NCI-H1092 (cell line): ENCODE measurements at regions not wholly inside any gene's neighbourhood (a gene's known extent, or its start where the extent isn't known, plus 50 kb on each side); places are given as distances from the start of the nearest gene placed in this dataset.

Experiments
- DNase-seq: peaks from one replicate; lab custom pipeline; 2025; lab: John Stamatoyannopoulos, UW

DNA sequence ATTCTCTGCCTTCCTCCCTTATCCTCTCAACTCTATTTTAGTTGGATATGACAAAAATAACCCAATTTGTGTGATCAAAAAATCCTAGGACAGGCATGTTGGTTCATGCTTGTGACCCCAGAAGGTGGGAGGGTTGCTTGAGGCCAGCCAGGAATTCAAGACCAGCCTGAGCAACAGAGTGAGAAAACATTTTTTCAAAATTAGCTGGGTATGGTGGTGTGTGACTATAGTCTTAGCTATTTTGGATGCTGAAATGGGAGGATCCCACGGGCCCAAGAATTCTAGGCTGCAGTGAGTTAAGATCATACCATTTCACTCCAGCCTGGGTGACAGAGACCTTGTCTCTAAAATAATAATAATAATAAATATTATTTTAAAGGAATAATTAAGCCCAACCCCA, 1383.1 kb upstream of the ADGRL2 start:
- DNase-seq: no peak

DNA sequence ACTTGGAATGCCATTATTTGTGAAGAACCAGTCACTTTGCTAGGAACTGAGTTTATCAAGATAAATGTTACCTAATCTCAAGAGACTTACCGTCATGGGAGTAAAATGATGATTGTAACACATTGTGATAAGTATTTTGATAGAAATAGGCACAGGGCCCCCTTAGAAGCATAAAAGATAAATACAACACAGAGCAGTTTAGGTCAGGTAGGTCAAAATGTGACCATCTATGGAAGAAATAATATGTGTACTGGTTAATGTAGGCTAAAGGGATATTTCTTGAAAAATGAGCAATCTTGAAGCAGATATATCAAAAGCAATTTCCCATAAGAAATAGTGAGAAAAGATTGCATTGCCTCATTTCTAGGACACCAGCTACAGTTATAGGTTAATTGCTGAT, 1386.8 kb upstream of the ADGRL2 start:
- no peak for DNase-seq

DNA sequence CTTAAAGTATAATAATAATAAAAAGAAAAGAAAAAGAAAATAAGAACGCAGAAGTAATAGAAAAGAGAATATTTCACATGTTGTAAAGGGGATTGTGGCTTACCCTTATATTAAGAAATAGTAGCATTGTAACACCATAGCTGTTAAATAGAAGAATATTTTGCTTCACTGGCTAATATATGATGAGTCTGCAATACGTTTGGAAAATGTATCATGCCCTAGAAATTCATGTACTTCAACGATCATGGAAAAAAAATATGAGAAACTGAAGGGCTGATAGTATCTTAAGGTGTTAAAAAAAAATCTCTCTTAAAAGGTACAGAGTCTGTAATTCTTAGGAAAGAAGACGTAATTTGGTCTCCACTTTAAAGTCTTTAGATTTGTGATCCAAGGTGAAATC, 1390.5 kb upstream of the ADGRL2 start:
- no peak for DNase-seq

DNA sequence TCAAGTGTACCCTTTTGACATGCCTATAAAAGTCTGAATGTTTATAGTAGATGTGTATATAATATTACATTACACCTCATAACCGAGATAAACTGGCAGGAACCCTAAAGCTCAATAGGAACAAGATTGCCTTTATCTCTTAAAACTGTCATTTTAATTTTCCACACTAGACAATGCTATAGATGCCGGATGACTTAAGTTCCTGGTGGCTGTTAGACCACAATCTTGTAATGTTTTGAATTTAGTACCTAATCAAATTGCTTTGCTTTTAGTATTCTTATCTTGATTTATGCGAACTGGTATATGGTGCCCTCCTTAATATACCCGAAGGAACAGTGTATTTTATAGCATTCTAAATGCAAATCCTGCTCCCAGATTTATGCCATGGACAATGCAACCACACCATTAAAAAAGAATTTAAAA, 1397.0 kb upstream of the ADGRL4 start:
- DNase-seq: no peak

DNA sequence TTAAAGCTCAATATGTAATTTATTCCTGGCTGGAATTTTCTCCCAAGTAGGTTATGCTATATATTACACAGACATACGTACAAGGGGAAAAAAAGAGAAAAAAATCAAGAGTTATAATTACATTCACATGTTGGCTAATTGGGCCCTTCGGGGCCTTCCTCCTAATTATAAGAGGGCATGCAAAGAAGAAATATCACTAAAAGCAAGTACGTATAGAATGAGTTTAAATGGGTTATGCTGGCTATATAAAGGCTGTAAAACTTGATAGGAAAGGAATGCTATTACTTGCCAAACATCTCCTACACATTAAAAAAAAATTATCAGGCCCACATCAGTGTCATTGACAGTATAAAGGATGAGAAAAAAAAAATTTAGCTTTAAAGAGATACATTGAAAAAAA, 1396.1 kb upstream of the ADGRL4 start:
- DNase-seq: no peak

DNA sequence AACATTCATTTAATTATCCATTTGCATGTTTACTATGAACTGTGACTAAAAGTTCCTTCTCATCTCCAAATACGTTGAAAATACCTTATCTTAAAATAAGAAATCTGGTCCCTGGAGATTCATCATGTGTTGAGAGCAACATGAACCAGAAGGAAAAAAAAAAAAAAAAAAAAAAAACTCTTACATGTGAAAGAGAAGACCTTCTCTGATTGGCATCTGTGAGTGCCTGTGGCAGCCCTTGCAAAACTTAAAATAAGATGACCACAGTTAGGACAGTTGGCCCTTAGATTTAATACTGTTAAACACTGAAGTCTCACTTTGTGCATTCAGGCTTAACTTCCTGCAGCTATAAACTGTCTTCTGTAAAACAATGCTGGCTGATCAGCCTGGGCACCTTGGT, 1395.2 kb upstream of the ADGRL4 start:
- DNase-seq: no peak

DNA sequence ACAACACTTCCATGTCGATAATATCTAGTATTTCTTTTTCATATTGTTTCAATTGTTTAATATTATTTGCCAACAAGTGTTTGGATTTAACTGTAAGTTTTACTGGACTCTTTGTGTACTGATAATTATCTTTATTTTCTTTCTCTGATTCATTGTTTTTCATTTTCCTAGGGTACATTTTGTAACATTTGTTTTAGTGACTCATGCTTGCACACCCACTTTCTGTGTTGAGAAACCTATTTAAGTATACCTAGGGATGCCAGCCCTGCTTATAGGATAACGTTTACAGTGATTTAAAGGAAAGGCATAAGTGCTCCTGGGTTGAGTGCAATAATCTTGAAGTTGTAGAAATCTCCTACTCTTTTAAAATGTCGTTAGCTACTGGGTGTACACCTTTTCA, 1386.0 kb upstream of the ADGRL4 start:
- no peak for DNase-seq

DNA sequence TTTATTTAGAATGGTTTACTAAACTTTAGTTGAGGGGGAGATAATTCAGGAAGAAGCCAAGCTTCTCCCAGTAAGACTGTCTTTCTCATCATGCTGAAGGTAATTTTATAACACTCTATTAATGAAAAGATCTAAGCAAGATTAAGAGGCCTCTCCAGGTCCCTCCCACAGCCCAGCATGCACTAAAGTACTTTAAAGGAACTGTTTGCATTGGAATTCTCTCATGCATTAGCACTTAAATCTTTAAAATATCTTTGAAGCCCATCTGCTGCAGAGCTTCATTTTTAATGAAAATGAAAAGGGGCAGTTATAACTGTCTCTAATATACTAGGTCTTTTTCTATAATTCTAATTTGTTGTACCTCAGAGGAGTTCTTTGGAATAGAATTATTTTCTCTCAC, 1379.1 kb upstream of the ADGRL4 start:
- no peak for DNase-seq

DNA sequence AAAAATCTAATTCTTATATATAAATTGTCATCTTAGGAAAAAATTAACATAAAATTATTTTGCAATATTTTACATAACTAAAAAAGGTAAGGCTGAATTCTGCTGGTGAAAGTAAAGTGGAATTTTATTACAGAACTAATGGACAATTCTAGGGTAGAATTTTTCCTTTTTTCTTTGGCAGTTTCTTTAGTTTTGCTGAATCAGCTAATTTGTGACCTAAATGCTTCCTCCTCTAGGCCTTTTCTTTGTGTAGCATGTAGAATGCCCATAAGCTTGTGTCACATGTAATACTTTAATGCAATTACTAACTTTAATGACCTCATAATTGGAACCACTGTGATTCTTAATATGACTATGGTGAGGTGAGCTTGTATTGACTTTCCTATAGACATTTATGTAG, 1378.4 kb upstream of the ADGRL4 start:
- DNase-seq: no peak

DNA sequence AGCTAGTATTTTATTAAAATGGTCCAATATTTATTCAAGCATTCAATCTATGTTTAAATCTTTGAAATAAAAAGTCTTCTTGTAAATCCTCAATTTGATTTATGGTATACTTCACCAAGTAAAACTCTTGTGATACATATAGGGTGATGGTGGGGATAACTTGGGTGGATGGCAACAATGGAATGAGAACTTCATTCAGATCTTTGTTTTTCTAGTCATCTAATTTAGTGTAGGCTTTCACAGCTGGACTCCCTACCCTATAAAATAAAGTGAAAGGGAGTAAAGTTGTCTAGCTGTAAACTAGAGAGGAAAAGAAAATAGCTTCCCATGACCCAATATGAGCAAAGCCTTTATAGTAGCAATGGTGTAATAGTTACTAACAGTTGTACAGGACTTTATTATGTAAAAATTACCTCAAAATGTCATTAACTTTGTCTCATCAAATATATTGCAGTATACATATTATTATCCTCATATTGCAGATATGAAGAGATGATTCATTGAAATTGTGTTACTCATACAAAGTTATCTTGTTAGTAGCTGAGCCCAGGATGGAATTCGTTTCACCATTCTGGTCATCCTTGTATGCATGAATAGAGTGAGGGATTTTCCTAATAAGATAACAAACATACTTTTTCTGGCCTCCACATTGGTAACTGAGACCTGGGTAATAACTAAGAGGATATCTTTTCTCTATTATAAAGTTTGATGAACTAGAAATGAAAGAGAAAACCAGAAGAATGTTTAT, 1377.7 kb upstream of the ADGRL4 start:
- no peak for DNase-seq

DNA sequence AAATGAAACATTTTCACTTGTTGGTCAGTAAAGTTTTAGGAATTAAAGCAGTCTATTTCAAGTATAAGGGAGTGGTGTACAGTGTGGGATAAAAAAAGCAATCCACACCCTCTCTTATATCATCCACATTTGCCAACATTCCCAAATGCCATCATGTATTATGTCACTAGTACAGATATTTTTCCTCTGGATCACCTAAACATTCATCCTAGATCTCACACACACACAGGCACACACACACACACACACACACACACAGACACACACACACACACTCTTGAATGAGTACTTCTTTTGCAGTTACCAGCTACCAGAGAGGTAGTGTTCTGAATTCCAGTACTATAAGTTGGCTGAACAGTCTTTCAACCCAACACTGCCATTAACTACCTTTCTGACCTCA, 1369.1 kb upstream of the ADGRL4 start:
- DNase-seq: no peak

DNA sequence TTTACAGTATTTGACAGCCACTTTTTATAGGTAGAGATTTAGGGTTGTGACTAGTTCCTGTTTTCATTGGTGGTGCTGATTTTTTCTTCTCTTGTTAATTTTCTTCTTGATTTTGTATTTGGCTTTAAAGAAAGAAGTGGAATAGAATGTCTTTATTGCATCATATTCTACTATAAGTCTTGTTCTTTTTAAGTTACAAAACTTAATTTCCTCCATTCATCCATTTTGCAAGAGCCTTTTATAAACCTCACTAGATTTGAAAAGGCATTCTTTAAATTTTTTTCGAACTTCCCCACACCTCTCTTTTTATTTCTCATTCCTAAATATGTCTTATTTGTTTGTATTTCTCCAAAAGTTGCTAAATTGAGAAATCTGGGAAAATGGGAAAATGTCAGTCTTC, 1368.6 kb upstream of the ADGRL4 start:
- DNase-seq: no peak

DNA sequence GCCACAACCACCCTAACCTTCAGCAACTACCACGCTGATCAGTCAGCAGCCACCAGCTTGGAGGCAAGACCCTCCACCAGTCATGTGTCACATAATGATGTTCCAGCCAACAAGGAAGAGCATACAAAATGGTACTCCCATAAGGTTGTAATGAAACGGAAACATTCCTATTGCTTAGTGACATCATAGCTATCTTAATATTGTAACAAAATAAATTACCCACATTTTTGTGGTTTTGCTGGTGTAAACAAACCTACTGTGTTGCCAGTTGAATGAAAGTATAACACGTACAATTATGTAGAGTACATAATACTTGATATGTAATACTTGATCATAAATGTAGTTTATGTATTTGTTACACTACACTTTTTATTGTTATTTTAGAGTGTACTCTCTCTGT, 1363.2 kb upstream of the ADGRL4 start:
- DNase-seq: no peak

DNA sequence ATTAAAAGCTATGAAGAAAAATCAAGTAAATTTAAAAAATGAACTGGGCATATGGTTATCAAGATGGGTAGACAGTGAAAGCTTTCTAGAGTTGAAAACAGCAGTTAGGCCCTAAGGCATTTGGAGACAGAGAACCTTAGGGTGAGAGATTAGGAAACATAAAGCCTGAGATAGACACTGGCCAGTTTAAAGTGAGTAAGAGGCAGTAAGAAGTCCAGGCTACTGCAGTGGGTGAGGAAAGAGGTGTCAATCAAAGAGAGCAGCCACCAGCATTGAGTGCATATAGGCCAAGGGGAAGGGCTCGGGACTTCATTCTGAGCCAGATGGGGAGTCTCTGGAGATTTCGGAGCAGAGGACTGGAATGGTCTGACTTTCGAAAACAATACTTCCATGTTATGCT, 1360.5 kb upstream of the ADGRL4 start:
- no peak for DNase-seq

DNA sequence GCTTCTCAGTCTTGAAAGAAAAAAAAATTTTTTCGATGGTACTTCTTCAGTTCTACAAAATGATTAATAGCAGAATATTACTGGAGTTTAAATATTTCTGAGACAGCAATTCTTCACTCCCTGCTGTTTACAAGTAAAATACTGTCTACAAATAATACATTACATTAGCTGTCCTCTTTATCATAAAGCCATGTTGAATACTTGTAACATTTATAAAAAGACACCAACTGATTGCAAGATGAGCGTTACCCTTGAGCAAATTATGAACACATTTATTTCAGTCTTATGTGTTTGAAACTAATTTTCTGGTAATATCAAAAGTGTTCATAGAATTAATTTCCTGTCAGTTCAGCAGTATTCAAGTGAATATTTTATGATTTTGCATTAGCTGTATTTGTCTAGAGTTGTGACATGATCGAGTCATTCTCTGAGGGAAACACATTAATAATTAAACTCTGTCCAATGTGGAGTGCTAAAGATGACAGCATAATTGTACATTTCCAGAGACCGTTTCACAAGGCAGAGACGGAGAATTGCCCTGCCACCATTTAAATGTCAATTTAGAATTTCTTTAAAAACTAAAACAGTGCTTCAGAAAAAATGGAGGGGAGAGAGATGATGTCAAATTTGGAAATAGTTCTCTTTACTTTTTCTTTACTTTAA, 1359.0 kb upstream of the ADGRL4 start:
- DNase-seq: no peak

DNA sequence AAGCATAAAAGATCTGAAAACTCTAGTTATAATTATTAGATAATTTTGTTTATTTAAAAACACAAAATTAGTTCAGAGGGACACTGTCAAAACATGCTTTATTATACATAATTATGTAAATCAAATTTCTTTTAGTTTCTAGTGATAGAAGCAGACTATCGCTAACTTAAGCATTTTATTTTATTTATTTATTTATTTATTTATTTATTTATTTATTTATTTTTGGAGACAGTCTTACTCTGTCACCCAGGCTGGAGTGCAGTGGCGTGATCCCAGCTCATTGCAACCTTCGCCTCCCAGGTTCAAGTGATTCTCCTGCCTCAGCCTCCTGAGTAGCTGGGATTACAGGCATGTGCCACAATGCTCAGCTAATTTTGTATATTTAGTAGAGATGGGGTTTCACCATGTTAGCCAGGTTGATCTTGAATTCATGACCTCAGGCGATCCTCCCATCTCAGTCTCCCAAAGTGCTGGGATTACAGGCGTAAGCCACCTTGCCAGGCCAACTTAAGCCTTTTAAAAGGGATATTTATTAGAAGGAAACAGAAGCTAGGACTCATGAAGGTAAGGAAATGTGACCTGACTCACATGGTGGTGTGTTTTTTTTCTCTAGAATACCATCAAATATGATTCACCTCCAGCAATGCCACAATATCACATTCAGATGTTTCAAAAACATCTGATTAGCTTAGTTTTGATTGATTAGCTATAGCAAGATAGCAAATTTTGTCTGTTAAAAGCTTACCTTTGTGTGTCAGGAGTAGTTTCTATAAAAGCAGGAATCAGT, 1357.4 kb upstream of the ADGRL4 start:
- no peak for DNase-seq

DNA sequence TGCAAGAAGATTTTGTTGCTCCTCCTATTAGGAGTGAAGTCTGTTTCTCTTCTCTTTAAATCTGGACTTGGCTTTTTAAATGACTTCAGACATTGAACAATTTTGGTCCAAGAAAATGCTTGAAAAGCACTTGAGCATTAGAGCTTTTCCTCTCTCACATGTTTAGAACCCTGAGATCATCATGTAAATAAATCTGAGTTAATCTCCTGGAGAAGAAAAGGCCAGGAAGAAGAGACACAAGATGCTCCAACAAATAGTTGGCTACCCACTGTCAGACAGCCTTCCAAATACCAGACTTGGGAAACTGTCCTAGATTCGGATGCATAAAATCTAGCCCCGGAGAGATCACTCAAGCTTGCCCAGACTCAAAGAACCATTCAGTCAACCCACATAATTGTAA, 1353.1 kb upstream of the ADGRL4 start:
- no peak for DNase-seq

DNA sequence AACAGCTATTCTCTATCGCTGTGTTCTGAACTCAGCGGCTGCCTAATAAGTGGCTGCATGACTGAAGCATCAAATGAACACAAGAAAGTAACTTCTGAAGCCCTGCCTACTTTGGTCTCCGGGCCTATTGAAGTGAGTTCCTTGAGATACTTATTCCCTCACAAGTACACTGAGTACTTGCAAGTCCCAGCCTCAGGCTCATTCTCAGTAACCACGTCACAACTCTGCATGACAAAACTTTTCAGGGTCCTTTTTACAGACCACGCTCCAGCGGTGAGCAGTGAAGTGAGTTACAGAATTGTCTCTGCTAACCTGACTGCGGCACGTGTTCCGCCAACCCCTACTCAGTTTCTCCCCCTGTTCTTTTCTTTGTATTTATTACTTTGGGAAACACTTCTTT, 1342.7 kb upstream of the ADGRL4 start:
- DNase-seq: no peak

DNA sequence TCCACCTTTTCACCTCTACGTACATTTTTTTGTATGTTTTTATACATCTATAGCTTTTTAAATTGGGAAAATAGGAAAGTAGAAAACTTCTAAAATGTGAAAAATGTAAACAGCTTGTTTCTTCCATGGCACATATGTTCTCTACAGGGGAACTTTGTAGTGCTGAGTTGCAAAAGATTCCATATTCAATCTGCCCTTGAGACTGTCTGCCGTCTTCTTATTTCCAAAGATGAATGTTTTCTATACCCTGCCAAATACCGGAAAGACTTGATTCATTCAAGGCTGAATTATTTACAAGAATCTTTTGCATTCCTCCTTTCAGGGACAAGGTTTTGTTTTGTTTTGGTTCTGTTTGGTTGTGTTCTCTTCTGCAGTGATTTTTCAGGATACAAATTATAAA, 1334.5 kb upstream of the ADGRL4 start:
- no peak for DNase-seq

DNA sequence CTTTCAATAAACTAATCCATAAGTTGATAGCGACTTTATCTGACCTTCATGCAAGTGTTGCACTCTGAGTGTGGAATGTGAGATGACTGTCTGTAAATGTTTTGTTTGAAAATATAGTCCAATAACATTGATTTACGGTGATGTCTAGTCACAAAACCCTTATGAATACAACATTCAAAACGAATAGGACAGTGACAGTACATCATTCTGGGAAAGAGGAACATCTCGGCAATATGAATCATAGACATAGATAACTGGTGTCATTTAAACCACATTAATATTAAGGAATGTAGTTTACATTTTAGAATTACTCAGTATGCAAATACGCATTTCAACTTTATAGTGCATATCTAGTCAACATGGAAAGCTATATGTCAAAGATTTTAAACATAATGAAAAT, 1311.6 kb upstream of the ADGRL4 start:
- DNase-seq: no peak

DNA sequence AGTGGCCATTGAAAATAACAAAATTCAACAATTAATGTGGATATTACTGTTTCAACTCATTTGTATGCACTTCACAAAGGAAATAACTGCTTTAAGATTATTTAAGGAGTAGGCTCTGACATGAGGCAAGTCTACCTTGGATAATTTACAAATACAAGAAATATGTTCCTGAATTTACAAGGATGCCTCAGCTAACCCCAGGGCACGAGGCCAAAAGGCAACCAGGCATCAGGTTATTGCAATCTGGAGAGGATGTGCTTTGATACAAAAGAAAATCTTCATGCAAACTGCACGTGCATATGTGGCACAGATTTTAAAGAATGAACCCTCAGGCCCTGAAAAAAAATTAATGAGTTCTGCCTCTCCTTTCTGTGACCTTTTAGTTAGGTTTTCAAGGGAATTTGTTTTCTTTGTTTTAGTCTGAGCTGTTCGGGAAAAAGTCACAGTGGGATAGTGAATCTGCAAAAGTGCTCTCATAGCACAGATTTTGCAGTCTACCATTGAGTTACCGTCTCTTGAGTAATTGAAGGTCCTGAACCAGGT, 1304.2 kb upstream of the ADGRL4 start:
- no peak for DNase-seq

DNA sequence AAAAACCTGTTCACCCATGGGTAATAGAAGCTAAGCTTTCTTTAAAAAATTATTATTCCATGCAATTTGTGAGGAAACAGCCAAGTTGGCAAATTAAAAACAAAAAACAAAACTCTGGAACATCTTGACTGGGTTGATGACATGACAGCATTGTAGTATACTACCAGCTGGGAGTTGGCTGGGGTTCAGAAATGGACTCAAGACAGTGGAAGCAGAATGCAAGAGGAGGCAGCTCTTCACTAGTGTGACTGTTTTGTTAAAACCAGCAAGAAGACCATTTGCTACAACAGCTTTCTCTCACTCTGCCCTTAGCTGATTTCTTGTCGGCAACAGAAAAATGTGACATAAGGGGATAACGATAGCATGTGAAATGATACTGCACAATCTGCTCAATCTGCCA, 1298.9 kb upstream of the ADGRL4 start:
- no peak for DNase-seq

DNA sequence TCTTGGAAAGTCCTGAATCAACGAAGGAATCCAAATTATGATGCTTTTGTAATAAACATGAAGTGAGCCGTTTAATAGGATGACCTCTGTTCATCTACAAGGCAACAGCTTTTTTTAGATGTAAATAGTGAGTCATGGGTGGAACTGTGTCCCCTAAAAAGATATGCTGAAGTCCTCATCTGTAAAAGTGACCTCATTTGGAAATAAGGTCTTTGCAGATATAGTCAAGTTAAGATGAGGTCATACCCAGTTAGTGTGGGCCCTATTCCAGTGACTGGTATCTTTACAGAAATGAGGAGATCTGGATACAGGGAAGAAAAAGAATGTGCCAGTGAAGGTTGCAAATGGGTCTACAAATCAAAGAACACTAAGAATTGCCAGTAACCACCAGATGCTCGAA, 1287.3 kb upstream of the ADGRL4 start:
- DNase-seq: no peak
